ENCODE measurements at regions not wholly inside any gene's neighbourhood (a gene's known extent, or its start where the extent isn't known, plus 50 kb on each side); places are given as distances from the start of the nearest gene placed in this dataset.

GRCh38 chr21:38942748-38943211, 137.1 kb downstream of the ETS2 start:
- Histone ChIP-seq H3K36me3 (ENCODE audit: control insufficient read depth in 2 of 2, extremely low read depth in 1 of 2, insufficient read depth in 2 of 2, low read length in 2 of 2) (no peaks in the 10 kb centered on the region), H2AFZ (ENCODE audit: low read depth, low read length) (no peak overlapping the region), H3K4me2 (ENCODE audit: insufficient read depth, low read length) (no peak overlapping the region), H3K27me3 (ENCODE audit: control insufficient read depth in 2 of 2, insufficient read depth in 2 of 2, low read length in 2 of 2) (peaks cover 0 to 4% of the 10 kb centered on the region in 2 experiments), H3K9me1 (replicated peaks; ENCODE audit: control insufficient read depth, extremely low read depth, insufficient read depth, low read length) (no peaks in the 10 kb centered on the region), H3K4me1 (ENCODE audit: control insufficient read depth, extremely low read depth, insufficient read depth, low read length) (no peaks in the 10 kb centered on the region), H3K27ac (ENCODE audit: insufficient read depth, low read depth, low read length) (no peak overlapping the region), H3K79me2 (ENCODE audit: control insufficient read depth, insufficient read depth, low read length) (no peaks in the 10 kb centered on the region), H3K4me3 (replicated peaks in 1 of 3; ENCODE audit: insufficient read depth in 1 of 3, low read depth in 1 of 3, low read length in 3 of 3) (no peak overlapping the region), H3K9ac (replicated peaks; ENCODE audit: extremely low read depth, insufficient read depth, low read length) (no peak overlapping the region), H4K20me1 (replicated peaks; ENCODE audit: control insufficient read depth, extremely low read depth, insufficient read depth, low read length) (no peaks in the 10 kb centered on the region), H3K9me3 (replicated peaks; ENCODE audit: control insufficient read depth, insufficient read depth, low read length) (no peaks in the 10 kb centered on the region)
- TF ChIP-seq MAX (IDR thresholded peaks at IDR 0.05; ENCODE audit: insufficient read depth, insufficient read length) (no peak), GATA2 (IDR thresholded peaks at IDR 0.05; ENCODE audit: insufficient read depth, insufficient read length, low read depth, low read length) (no peak), MYC (IDR thresholded peaks at IDR 0.05; ENCODE audit: low read depth, low read length) (no peak), POLR2AphosphoS5 (IDR thresholded peaks at IDR 0.05; ENCODE audit: insufficient read depth, low read depth, low read length) (no peak), FOS (IDR thresholded peaks at IDR 0.05; ENCODE audit: borderline replicate concordance, insufficient read depth, low read length) (no peak), POLR2A (IDR thresholded peaks at IDR 0.05; ENCODE audit: low read depth, low read length) (no peak), CTCF (IDR thresholded peaks at IDR 0.05; ENCODE audit: extremely low read depth in 1 of 2, insufficient read depth in 1 of 2, low read depth in 1 of 2, low read length in 2 of 2) (no peak)
- POLR2A ChIA-PET: no interaction called here
- intact Hi-C loops (cut with micrococcal nuclease) (no loop called here), dilution Hi-C loops (cut with MboI; ENCODE audit: extremely low pct_ligation_motif_present, low sequenced_read_pairs) (no loop called here)
- DNase-seq (ENCODE audit: low read depth, low spot score): no peak
- FAIRE-seq: no peak
- no TSS peak for BruUV-seq (replicated peaks)
- CTCF ChIA-PET: interaction anchor here (0.8 kb wide), 1 partner anchor 185 kb away, joined by 4 read pairs; no protein-coding TSS in a partner anchor

Measured in endothelial cell of umbilical vein (primary cell).